ENCODE measurements at regions not wholly inside any gene's neighbourhood (a gene's known extent, or its start where the extent isn't known, plus 50 kb on each side); places are given as distances from the start of the nearest gene placed in this dataset.

- ATAC-seq = no peak
- no peak for TF ChIP-seq CSRNP3 (CRISPR knock-in tag; IDR thresholded peaks at IDR 0.05)
- no peak for TF ChIP-seq ZC3H10 (CRISPR knock-in tag; IDR thresholded peaks at IDR 0.05)
- no peak for TF ChIP-seq TOX (CRISPR knock-in tag; IDR thresholded peaks at IDR 0.05; ENCODE audit: borderline replicate concordance)
- no peak for TF ChIP-seq PPARA (CRISPR knock-in tag; IDR thresholded peaks at IDR 0.05; ENCODE audit: borderline replicate concordance)
- TF ChIP-seq ZNF8 (CRISPR knock-in tag; IDR thresholded peaks at IDR 0.05) = no peak
- no peak for TF ChIP-seq CSDC2 (CRISPR knock-in tag; IDR thresholded peaks at IDR 0.05)
- no peak for TF ChIP-seq ZNF70 (CRISPR knock-in tag; IDR thresholded peaks at IDR 0.05)
- no peak for TF ChIP-seq ZFP3 (CRISPR knock-in tag; IDR thresholded peaks at IDR 0.05)
- no peak for TF ChIP-seq SNAI2 (CRISPR knock-in tag; IDR thresholded peaks at IDR 0.05)
- no peak for TF ChIP-seq ARNTL (CRISPR knock-in tag; IDR thresholded peaks at IDR 0.05; ENCODE audit: borderline replicate concordance, low read depth)
- TF ChIP-seq GLIS3 (CRISPR knock-in tag; IDR thresholded peaks at IDR 0.05) = no peak
- TF ChIP-seq ZNF565 (CRISPR knock-in tag; conservative IDR thresholded peaks at IDR 0.05; ENCODE audit: low read depth) = no peak
- no peak for TF ChIP-seq OSR1 (CRISPR knock-in tag; IDR thresholded peaks at IDR 0.05)
- no peak for TF ChIP-seq ESRRG (CRISPR knock-in tag; IDR thresholded peaks at IDR 0.05)
- TF ChIP-seq PATZ1 (CRISPR knock-in tag; IDR thresholded peaks at IDR 0.05; ENCODE audit: borderline replicate concordance) = no peak
- no peak for TF ChIP-seq CREB5 (CRISPR knock-in tag; IDR thresholded peaks at IDR 0.05; ENCODE audit: low read depth)
- TF ChIP-seq RARB (CRISPR knock-in tag; IDR thresholded peaks at IDR 0.05) = no peak
- TF ChIP-seq TSHZ2 (CRISPR knock-in tag; IDR thresholded peaks at IDR 0.05) = no peak
- TF ChIP-seq BACH2 (CRISPR knock-in tag; IDR thresholded peaks at IDR 0.05; ENCODE audit: borderline replicate concordance) = no peak
Observed at GRCh38 chr11:119573858-119574257, 150.9 kb upstream of the THY1 start.

GRCh38 chr11:119572481-119573424 is 149.8 kb upstream of the THY1 start:
- ATAC-seq = no peak
- no peak for TF ChIP-seq CREB5 (CRISPR knock-in tag; IDR thresholded peaks at IDR 0.05; ENCODE audit: low read depth)
- TF ChIP-seq SNAI2 (CRISPR knock-in tag; IDR thresholded peaks at IDR 0.05) = no peak
- no peak for TF ChIP-seq POU6F1 (CRISPR knock-in tag; IDR thresholded peaks at IDR 0.05; ENCODE audit: borderline replicate concordance, low read depth)
- TF ChIP-seq ZNF8 (CRISPR knock-in tag; IDR thresholded peaks at IDR 0.05) = no peak
- TF ChIP-seq RARB (CRISPR knock-in tag; IDR thresholded peaks at IDR 0.05) = no peak
- TF ChIP-seq ZFP3 (CRISPR knock-in tag; IDR thresholded peaks at IDR 0.05) = no peak
- no peak for TF ChIP-seq PATZ1 (CRISPR knock-in tag; IDR thresholded peaks at IDR 0.05; ENCODE audit: borderline replicate concordance)
- TF ChIP-seq ZNF70 (CRISPR knock-in tag; IDR thresholded peaks at IDR 0.05) = no peak
- no peak for TF ChIP-seq OSR1 (CRISPR knock-in tag; IDR thresholded peaks at IDR 0.05)
- no peak for TF ChIP-seq CSDC2 (CRISPR knock-in tag; IDR thresholded peaks at IDR 0.05)
- TF ChIP-seq ZFP30 (CRISPR knock-in tag; IDR thresholded peaks at IDR 0.05) = no peak
- no peak for TF ChIP-seq PPARA (CRISPR knock-in tag; IDR thresholded peaks at IDR 0.05; ENCODE audit: borderline replicate concordance)
- TF ChIP-seq ISL1 (CRISPR knock-in tag; IDR thresholded peaks at IDR 0.05) = no peak
- TF ChIP-seq ZNF565 (CRISPR knock-in tag; conservative IDR thresholded peaks at IDR 0.05; ENCODE audit: low read depth) = no peak
- no peak for TF ChIP-seq TSHZ2 (CRISPR knock-in tag; IDR thresholded peaks at IDR 0.05)
